ENCODE measurements at regions not wholly inside any gene's neighbourhood (a gene's known extent, or its start where the extent isn't known, plus 50 kb on each side); places are given as distances from the start of the nearest gene placed in this dataset.

DNA sequence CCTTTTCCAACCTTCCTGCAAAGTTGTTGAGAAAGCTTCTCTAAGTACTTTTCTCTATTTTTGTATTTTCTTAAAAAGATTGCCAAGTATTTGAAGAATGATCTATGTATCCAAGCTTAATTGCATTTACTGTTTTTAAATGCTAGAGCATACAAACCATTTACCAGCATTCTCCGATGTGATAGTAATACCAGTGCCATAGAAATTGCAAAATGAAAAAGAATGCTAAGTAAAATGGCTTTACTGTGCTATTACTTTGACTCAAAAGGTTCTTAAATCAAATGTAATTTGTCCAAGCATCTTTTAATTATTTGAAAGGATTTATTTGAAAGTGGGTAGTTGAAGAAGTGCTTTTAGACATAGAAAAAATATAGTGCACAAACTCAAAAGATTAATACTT is 1183.2 kb downstream of the RAPGEF2 start:
- CTCF ChIA-PET: no interaction called here
- no TSS peak for BruUV-seq (replicated peaks)
- POLR2A ChIA-PET (ENCODE audit: low non-redundant PET): no interaction called here
- H3K4me1 ChIP-seq (ENCODE audit: insufficient read depth, low read length, poor library complexity, severe bottlenecking): no peaks in the 10 kb centered on the region
- TF ChIP-seq EZH2 (IDR thresholded peaks at IDR 0.05; ENCODE audit: borderline replicate concordance, low read depth, low read length, poor library complexity, severe bottlenecking): no peak
- TF ChIP-seq, protein P1, sequence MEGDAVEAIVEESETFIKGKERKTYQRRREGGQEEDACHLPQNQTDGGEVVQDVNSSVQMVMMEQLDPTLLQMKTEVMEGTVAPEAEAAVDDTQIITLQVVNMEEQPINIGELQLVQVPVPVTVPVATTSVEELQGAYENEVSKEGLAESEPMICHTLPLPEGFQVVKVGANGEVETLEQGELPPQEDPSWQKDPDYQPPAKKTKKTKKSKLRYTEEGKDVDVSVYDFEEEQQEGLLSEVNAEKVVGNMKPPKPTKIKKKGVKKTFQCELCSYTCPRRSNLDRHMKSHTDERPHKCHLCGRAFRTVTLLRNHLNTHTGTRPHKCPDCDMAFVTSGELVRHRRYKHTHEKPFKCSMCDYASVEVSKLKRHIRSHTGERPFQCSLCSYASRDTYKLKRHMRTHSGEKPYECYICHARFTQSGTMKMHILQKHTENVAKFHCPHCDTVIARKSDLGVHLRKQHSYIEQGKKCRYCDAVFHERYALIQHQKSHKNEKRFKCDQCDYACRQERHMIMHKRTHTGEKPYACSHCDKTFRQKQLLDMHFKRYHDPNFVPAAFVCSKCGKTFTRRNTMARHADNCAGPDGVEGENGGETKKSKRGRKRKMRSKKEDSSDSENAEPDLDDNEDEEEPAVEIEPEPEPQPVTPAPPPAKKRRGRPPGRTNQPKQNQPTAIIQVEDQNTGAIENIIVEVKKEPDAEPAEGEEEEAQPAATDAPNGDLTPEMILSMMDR (conservative IDR thresholded peaks at IDR 0.05; ENCODE audit: low read depth, low read length): no peak
- no peak for DNase-seq (ENCODE audit: low spot score)
- H3K27me3 ChIP-seq (replicated peaks; ENCODE audit: insufficient read depth, low read depth, low read length, poor library complexity): no peaks in the 10 kb centered on the region
- intact Hi-C loops (cut with micrococcal nuclease; ENCODE audit: unreplicated experiment): no loop called here
- no peaks in the 10 kb centered on the region for H3K9me3 ChIP-seq (ENCODE audit: low read depth, low read length, poor library complexity, severe bottlenecking)
- no peak overlapping the region for H3K27ac ChIP-seq (ENCODE audit: low read depth, low read length, poor library complexity, severe bottlenecking)
- H3K36me3 ChIP-seq (ENCODE audit: insufficient read depth, low read length, poor library complexity, severe bottlenecking): no peaks in the 10 kb centered on the region
- no peak overlapping the region for H3K4me3 ChIP-seq (ENCODE audit: low read depth, low read length, poor library complexity, severe bottlenecking)

DNA sequence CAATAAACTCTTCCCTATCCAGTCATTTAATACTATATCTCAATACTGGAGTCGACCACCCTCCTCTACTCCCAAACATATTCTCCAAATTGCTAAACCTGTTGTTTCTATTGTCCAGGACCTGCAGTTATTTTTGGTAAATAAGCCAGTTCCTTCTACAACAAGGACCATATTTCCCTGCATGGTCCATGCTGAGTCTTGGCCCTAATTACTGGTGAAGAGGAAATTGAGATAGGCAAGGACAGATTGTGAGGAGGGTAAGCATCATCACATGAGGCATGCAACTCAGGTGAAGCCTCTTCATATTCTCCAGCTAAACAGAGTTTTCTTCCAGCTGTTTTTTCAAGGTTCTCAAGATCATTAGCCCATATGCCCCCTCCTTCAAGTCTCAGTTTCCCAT is 1193.6 kb downstream of the RAPGEF2 start:
- TF ChIP-seq, protein P1 (conservative IDR thresholded peaks at IDR 0.05; ENCODE audit: low read depth, low read length): no peak
- no peak for TF ChIP-seq EZH2 (IDR thresholded peaks at IDR 0.05; ENCODE audit: borderline replicate concordance, low read depth, low read length, poor library complexity, severe bottlenecking)
- ChIA-PET CTCF (no interaction called here), POLR2A (ENCODE audit: low non-redundant PET) (no interaction called here)
- intact Hi-C loops (cut with micrococcal nuclease; ENCODE audit: unreplicated experiment): no loop called here
- peaks cover 21% of the 10 kb centered on the region for H3K4me1 ChIP-seq (ENCODE audit: insufficient read depth, low read length, poor library complexity, severe bottlenecking)
- BruUV-seq (replicated peaks): no TSS peak
- DNase-seq (ENCODE audit: low spot score): no peak
- H3K36me3 ChIP-seq (ENCODE audit: insufficient read depth, low read length, poor library complexity, severe bottlenecking): no peaks in the 10 kb centered on the region
- H3K27me3 ChIP-seq (replicated peaks; ENCODE audit: insufficient read depth, low read depth, low read length, poor library complexity): no peaks in the 10 kb centered on the region
- no peaks in the 10 kb centered on the region for H3K9me3 ChIP-seq (ENCODE audit: low read depth, low read length, poor library complexity, severe bottlenecking)
- H3K27ac ChIP-seq (ENCODE audit: low read depth, low read length, poor library complexity, severe bottlenecking): no peak overlapping the region
- no peak overlapping the region for H3K4me3 ChIP-seq (ENCODE audit: low read depth, low read length, poor library complexity, severe bottlenecking)

DNA sequence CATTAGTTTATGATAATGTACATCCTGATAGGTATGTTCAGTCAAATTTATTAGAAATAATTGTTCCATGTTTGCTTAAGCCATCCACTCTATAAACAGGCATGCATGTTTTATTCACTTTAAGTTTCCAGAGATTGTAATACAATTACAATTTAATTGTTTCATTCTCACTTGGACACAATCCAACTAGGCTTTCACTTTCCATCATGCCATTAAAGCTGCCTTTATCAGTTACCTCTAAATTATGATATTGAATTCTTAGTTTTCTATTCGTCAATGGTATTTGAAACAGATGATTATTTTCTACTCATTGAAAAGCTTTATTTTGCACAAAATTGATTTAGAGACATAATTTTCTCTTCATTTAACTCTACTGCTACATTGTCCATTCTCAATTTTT is 1196.3 kb downstream of the RAPGEF2 start:
- intact Hi-C loops (cut with micrococcal nuclease; ENCODE audit: unreplicated experiment): no loop called here
- CTCF ChIA-PET: interaction anchor here (0.6 kb wide), 1 partner anchor 32 kb away, joined by 9 read pairs; no protein-coding TSS in a partner anchor
- Histone ChIP-seq H3K4me3 (ENCODE audit: low read depth, low read length, poor library complexity, severe bottlenecking) (peak overlapping the region; percentile 22), H3K4me1 (ENCODE audit: insufficient read depth, low read length, poor library complexity, severe bottlenecking) (peaks cover 28% of the 10 kb centered on the region), H3K36me3 (ENCODE audit: insufficient read depth, low read length, poor library complexity, severe bottlenecking) (no peaks in the 10 kb centered on the region), H3K27me3 (replicated peaks; ENCODE audit: insufficient read depth, low read depth, low read length, poor library complexity) (no peaks in the 10 kb centered on the region), H3K9me3 (ENCODE audit: low read depth, low read length, poor library complexity, severe bottlenecking) (no peaks in the 10 kb centered on the region), H3K27ac (ENCODE audit: low read depth, low read length, poor library complexity, severe bottlenecking) (no peak overlapping the region)
- POLR2A ChIA-PET (ENCODE audit: low non-redundant PET): interaction anchor here (0.7 kb wide), 1 partner anchor 519 kb away, joined by 3 read pairs; no protein-coding TSS in a partner anchor
- TF ChIP-seq EZH2 (IDR thresholded peaks at IDR 0.05; ENCODE audit: borderline replicate concordance, low read depth, low read length, poor library complexity, severe bottlenecking): no peak
- TF ChIP-seq, protein P1 (conservative IDR thresholded peaks at IDR 0.05; ENCODE audit: low read depth, low read length): no peak
- DNase-seq (ENCODE audit: low spot score): no peak
- no TSS peak for BruUV-seq (replicated peaks)

Measured in A673 (cell line).